Nephron (organoid): ENCODE measurements at regions not wholly inside any gene's neighbourhood (a gene's known extent, or its start where the extent isn't known, plus 50 kb on each side); places are given as distances from the start of the nearest gene placed in this dataset.
A peak's percentile ranks its signal among the peaks of the same experiment; 100 is the strongest.

Experiments used
- H3K27ac Mint-ChIP-seq, 3 experiments: 2 replicates each; pipeline ENCODE4 v1.8.0; 2020; ENCODE audit warnings: mixed read lengths in 3 of 3, mild to moderate bottlenecking in 2 of 3, moderate library complexity in 1 of 3
- H3K27me3 Mint-ChIP-seq: 2 replicates; pipeline ENCODE4 v1.8.0; 2021; ENCODE audit warnings: low read depth, mild to moderate bottlenecking, moderate library complexity, mixed read lengths
- H3K36me3 Mint-ChIP-seq: 2 replicates; pipeline ENCODE4 v1.8.0; 2020; ENCODE audit warnings: low read depth, mixed read lengths
- H3K4me1 Mint-ChIP-seq: 2 replicates; pipeline ENCODE4 v1.8.0; 2020; ENCODE audit warnings: mixed read lengths
- H3K4me3 Mint-ChIP-seq, 3 experiments: 2 replicates each; pipeline ENCODE4 v1.8.0; 2020; ENCODE audit warnings: mild to moderate bottlenecking in 3 of 3, mixed read lengths in 3 of 3, moderate library complexity in 2 of 3
- H3K9me3 Mint-ChIP-seq: 2 replicates; pipeline ENCODE4 v1.8.0; 2020; ENCODE audit warnings: mixed read lengths
- TF ChIP-seq, protein P1 (sequence below), 3 experiments: fragments of 200-600 bp; sonication (generic); IDR thresholded peaks; one replicate each; pipeline ENCODE4 v1.5.0; 2021; ENCODE audit warnings: antibody characterized with exemption in 3 of 3; ENCODE audit not compliant: unreplicated experiment in 3 of 3

DNA sequence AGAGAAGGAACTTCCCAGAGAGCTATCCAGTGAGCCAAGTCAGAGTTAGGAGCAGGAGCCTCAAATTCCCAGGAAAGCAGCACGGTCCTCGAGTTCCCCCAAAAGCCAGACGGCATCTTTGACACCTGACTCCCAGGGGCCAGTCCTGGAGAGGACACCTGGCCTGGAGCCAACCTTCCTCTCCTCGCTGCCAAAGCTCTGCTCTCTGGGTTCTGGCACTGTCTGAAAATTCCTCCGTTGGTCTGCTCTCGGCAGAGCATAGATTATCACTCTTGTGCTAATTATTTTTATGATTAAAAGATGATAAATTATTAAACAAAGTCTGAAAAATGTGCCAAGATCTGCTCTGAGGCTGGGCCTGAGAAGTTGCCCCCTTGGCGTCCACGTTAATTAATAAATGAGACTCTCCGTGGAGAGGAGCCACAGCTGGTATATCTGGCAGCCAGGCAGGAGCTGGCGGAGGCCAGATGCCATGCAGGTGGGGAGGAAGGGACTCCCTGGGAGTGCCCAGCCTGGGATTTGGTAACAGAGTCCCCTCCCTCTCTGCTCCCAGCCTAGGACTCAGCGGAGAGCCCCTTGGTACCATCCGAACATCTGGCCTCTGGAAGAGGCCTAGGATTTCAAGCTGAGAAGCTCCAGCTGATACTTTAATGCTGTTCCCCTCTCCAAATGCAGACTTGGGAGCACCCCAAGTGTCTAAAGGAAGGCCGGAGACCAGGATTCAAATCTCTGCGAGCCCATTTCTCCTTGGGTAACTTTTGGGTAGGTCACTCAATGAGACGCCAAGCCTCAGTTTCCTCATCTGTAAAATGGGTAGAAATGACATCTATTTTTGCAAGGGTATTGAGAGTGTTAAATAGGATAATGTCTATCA is 163.7 kb upstream of the POU3F1 start:
- H3K9me3 Mint-ChIP-seq = no peaks in the 10 kb centered on the region
- TF ChIP-seq, protein P1, sequence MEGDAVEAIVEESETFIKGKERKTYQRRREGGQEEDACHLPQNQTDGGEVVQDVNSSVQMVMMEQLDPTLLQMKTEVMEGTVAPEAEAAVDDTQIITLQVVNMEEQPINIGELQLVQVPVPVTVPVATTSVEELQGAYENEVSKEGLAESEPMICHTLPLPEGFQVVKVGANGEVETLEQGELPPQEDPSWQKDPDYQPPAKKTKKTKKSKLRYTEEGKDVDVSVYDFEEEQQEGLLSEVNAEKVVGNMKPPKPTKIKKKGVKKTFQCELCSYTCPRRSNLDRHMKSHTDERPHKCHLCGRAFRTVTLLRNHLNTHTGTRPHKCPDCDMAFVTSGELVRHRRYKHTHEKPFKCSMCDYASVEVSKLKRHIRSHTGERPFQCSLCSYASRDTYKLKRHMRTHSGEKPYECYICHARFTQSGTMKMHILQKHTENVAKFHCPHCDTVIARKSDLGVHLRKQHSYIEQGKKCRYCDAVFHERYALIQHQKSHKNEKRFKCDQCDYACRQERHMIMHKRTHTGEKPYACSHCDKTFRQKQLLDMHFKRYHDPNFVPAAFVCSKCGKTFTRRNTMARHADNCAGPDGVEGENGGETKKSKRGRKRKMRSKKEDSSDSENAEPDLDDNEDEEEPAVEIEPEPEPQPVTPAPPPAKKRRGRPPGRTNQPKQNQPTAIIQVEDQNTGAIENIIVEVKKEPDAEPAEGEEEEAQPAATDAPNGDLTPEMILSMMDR (IDR thresholded peaks at IDR 0.05; ENCODE audit: unreplicated experiment in 3 of 3) = no peak
- H3K27me3 Mint-ChIP-seq = peaks cover 33% of the 10 kb centered on the region
- peaks cover 15% of the 10 kb centered on the region for H3K4me1 Mint-ChIP-seq
- no peaks in the 10 kb centered on the region for H3K36me3 Mint-ChIP-seq
- H3K27ac Mint-ChIP-seq = no peak overlapping the region
- H3K4me3 Mint-ChIP-seq = no peak overlapping the region

DNA sequence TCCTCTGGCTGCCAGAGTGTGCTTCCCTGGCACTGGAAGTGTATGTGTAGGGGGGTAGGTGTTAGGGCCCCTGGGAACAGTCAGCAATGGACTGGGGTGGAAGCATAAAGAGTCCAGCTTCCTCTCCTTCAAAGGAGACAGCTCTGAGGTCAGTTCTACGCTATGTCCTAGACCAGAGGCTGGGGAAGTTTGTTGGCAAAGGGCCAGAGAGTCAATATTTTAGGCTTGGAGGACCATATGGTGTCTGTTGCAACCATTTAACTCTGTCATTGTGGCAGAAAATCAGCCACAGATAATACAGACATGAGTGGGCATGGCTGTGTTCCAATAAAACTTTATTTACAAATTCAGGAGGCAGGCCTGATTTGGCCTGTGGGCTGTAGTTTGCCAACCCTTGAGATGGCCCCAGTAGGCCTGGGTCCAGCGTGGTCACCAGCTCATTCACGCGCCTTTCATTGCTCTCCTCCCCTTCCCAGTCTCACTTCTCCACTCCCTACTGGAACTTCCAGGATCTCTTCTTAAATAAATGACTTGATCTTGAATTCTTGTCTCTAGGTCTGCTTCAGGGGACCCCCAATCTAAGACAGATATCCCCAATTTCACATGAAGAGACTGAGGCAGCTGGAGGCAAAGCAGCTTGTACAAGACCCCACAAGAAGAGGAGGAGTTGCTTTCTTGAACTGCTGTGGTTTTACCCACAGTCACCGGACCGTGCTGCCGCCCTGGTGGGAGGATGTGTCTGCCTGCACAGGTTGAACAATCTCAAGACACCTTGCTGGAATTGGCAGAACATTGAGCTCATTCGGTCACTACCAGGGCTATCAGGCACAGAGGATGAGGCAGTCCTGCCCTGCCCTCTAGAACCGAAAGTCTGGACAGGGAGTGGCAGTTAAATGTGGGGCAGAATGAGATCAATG is 162.4 kb upstream of the POU3F1 start:
- TF ChIP-seq, protein P1 (IDR thresholded peaks at IDR 0.05; ENCODE audit: unreplicated experiment in 3 of 3) = no peak
- H3K4me3 Mint-ChIP-seq = no peak overlapping the region
- peaks cover 11% of the 10 kb centered on the region for H3K4me1 Mint-ChIP-seq

DNA sequence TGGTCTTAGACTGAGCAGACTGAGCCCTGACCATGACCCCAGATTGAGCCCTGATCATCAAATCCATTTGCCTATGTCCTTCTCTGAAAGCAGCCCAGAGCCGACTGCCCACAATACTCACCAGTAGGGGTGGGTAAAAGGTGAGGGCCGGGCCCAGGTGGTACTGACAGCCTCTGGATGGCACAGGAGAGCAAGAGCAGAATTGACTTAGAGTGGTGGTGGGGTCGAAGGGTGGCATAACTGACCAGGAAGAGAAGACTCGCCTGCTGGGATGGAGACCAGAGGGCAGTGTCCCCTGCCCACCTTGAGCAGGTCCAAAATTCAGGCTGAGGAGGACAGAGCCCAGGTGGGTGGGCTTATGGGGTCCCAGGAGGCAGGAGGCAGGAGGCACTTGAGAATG is 161.3 kb upstream of the POU3F1 start:
- no peak overlapping the region for H3K4me3 Mint-ChIP-seq
- TF ChIP-seq, protein P1 (IDR thresholded peaks at IDR 0.05; ENCODE audit: unreplicated experiment in 3 of 3) = no peak
- peaks cover 24% of the 10 kb centered on the region for H3K27me3 Mint-ChIP-seq
- no peak overlapping the region for H3K27ac Mint-ChIP-seq
- peaks cover 5% of the 10 kb centered on the region for H3K4me1 Mint-ChIP-seq
- H3K9me3 Mint-ChIP-seq = no peaks in the 10 kb centered on the region
- H3K36me3 Mint-ChIP-seq = no peaks in the 10 kb centered on the region

More for the DNA sequence above, 162.4 kb upstream of the POU3F1 start:
- Mint-ChIP-seq H3K9me3 (no peaks in the 10 kb centered on the region), H3K36me3 (no peaks in the 10 kb centered on the region), H3K27ac (peak overlapping the region in 1 of 3 experiments; percentile 38), H3K27me3 (peaks cover 30% of the 10 kb centered on the region)

DNA sequence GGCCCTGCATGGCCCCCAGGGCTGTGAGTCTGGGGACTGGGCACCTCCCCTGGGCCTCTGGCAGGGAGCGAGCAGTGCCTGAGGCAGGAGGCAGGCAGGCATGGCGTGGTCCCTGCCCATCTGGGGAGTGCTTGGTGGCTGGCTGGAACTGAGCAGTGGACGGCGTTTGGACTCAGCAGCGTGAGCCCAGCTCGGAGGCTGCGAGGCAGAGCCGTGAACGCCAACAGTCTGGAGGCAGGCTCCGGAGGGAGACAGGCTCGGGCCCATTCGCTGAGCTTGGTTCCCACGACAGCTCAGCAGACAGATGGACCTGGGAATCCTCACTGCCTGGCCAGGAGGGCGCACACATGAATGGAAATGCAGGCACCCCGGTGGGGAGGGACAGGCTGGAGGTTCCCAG is 160.7 kb upstream of the POU3F1 start:
- TF ChIP-seq, protein P1 (IDR thresholded peaks at IDR 0.05; ENCODE audit: unreplicated experiment in 3 of 3) = no peak
- peaks cover 21% of the 10 kb centered on the region for H3K27me3 Mint-ChIP-seq
- H3K9me3 Mint-ChIP-seq = no peaks in the 10 kb centered on the region
- no peaks in the 10 kb centered on the region for H3K36me3 Mint-ChIP-seq
- H3K4me3 Mint-ChIP-seq = no peak overlapping the region
- peaks cover 5% of the 10 kb centered on the region for H3K4me1 Mint-ChIP-seq
- no peak overlapping the region for H3K27ac Mint-ChIP-seq

DNA sequence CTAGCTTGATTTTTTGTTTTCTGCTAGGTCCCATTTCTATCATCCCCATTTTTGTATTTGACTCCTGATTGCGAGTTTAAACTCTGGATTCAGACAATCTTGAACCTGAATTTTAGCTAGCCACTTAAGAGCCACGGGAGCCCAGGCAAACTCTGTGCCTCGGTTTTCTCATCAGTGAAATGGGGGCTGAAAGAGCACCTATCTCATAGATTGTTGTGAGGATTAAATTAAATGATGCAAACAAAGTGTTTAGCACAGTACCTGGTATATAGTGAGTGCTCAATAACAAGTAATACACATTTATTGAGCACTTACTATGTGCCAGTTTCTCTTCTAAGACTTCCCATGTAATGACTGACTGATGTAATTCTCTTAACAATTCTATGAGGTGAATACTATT is 158.1 kb upstream of the POU3F1 start:
- Mint-ChIP-seq H3K9me3 (peaks cover 4% of the 10 kb centered on the region), H3K4me1 (no peaks in the 10 kb centered on the region), H3K27me3 (peaks cover 15% of the 10 kb centered on the region), H3K36me3 (no peaks in the 10 kb centered on the region), H3K27ac (no peak overlapping the region), H3K4me3 (no peak overlapping the region)
- TF ChIP-seq, protein P1 (IDR thresholded peaks at IDR 0.05; ENCODE audit: unreplicated experiment in 3 of 3) = no peak
